GM19452 (cell line): ENCODE measurements at regions not wholly inside any gene's neighbourhood (a gene's known extent, or its start where the extent isn't known, plus 50 kb on each side); places are given as distances from the start of the nearest gene placed in this dataset.

ENCODE experiments used
- ATAC-seq: cut with Tn5 transposase; IDR thresholded peaks from one replicate; pipeline ENCODE4 v1.9.1; 2021; ENCODE audit not compliant: unreplicated experiment

DNA sequence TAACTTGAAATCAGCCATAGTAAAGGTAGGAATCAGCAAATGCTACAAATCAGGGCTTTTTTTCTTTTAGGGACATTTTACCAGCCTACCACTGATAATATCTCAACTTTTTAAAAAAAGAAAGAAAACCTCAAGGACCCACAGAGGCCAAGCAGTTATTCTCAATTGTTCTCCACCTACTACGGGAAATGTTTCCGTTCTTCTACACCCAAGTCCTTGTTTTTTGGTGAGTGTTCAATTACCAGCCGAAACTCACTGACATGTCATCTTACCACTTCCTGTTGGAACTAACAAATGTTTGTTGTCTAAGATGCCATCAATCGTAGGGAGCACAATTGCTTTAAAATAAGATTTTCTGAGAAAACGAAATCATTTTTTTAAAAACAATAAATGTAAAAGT, 50.2 kb upstream of the CDK1 start:
- no peak for ATAC-seq

DNA sequence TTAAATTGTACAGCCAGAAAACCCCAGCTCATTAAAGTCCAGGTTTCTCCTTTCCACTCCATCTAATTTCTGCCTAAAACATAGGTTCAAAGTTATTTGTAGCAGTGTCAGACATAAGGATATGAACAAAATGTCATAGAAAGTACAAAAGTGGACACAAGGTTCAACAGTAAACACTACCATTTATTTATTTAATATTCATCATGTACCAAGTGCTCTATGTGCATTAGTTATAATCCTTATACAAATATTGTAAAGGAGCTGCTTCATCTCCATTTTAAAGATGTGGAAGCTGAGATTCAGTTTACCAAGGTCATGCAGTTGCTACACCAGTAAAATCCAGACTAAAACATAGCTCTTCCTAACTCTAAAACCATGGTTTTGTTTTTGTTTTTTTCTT, 52.0 kb upstream of the CDK1 start:
- ATAC-seq: no peak

DNA sequence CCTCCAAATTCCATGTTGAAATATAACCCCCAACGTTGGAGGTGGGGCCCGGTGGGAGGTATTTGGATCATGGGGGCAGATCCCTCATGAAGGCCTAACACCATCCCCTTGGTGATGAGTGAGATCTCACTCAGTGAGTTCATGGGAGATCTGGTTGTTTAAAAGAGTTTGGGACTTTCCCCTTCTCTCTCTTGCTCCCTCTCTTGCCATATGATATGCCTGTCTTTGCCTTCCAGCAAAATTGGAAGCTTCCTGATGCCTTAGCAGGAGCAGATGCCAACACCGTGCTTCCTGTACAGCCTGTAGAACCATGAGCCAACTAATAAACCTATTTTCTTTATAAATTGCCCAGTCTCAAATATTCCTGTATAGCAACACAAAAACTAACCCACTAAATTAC, 55.7 kb upstream of the CDK1 start:
- no peak for ATAC-seq

DNA sequence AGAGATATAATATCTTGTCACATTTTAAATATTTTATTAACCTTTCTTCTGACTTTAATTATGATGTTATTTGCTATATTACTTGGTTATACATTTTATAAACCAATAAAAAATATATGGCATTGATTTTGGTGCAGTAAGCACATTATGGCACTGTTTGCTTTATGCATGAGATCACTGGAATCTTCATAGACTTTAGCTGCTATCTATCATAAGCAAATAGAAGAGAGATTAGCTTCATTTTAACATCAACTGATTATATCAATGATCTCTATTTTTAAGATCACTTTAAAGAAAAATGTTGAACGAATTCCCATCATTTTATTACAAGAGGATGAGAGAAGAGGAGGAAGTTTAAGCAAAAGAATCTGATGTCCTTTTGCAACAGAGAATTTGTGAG, 58.6 kb upstream of the CDK1 start:
- ATAC-seq: no peak

DNA sequence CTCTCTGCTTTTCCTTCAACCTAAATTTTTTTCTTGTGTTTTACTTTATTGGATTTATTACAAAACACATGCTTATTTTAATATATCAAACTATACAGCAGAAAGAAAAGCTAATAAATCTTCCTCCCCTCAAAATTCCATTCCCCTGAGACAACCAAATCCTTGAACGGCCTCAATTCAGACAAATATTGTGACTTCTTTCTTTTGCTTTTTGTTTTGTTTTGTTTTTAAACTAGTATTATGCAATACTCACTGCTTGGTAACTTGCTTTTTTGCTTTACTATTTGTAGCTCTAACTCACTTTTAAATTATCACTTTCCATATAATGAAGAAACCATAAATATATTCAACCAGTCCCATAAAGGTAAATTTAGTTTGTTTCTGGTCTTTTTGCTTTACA, 59.4 kb upstream of the CDK1 start:
- no peak for ATAC-seq

DNA sequence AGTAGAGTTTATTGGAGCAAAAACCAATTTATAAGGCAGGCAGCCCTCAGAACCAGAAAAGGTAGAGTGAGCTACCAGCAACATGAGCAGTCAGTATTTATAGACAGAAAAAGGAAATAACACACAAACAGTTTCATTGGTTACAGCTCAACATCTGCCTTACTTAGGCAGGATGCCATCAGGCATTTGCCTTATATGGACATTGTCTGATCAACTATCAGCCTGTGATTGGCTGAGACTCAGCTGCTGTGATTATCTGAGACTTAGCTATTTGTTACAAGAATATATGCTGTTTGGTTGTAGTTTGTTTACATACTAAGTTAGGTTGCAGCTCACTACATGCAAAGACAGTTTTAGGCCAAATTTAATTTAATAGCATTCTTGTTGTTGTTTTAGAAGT, 60.4 kb upstream of the CDK1 start:
- peak; percentile 81 for ATAC-seq

DNA sequence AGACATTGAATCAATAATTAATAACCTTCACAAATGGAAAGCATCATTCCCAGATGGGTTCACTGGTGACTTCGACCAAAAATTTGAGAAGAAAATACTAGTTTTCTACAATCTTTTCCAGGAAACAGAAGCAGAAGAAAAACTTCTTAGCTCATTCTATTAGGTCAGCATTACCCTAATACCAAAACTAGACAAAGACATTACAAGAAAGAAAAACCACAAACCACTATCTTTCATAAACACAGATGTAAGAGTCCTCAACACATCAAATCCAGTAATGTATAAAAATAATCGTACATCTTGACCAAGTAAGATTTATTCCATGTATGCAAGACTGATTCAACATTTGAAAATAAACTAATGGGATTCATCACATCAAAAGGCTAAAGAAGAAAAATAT, 64.0 kb upstream of the CDK1 start:
- peak; percentile 56 for ATAC-seq

DNA sequence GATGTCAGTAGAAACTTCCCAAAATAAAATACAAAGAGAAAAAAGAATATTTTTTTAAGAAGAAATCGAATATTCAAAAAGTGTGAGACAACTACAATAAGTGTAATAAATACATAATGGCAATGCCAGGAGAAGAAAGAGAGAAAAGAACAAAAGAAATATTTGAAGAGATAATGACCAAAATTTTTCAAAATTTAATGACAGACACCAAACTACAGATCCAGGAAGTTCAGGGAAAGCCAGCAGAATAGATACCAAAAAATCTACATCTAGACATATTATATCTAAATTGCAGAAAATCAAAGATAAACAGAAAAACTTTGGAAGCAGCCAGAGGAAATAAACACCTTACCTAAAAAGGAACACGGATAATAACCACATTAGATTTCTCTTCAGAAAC, 66.8 kb upstream of the CDK1 start:
- ATAC-seq: no peak

DNA sequence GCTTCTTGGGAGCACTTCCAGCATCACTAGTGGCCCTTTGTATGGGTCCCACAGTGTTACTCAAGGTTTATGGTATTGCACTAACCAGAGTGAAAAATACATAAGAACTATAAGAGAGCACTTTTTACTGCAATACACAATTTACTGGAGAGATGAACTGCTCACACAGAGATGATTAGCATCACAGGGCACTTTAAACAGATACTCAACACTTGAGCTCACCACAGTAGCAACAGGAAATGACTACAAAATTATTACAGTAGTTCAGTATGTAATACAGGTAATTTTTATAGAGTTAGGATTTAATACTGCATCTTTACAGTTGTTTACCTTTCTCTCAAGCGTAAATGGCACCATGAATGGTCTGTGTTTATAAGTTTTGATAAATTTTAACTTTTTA, 68.2 kb upstream of the CDK1 start:
- ATAC-seq: no peak

DNA sequence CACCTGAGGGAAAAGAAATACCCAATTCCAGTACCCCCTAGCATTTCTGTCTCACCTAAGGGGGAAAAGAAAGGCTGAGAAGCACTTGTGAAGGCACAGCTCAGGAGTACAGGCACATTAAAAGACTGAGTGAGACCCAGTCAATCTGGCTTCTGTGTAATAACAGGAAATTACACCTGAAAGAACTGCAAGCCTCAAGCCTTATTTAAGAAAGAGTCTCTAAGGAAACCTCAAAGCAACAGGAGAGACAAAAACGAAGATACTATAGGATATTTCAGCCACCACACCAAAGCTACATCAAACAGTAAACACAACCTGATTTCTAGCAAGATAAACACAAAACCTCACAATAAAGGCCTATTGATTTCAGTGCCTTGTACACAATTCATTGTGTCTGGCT, 69.6 kb upstream of the CDK1 start:
- ATAC-seq: no peak

DNA sequence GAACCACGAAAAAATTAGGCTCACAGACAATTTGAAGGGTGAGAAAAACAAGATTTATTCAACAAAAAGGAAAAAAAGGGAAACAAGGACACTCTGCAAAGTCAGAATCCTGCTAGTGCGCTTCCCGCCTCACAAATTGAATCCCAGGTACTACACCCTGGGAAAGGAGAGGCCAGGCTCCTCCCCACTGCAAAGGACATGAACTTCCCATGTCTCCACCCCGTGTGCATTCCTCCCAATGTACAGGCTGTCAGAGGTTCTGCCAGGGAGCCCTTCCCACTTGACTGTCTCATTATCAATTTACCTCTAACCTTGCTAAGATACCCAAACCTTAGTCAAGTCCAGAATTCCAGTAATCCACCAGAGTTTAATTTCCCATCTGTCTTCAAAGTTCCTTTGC, 70.4 kb upstream of the CDK1 start:
- no peak for ATAC-seq

DNA sequence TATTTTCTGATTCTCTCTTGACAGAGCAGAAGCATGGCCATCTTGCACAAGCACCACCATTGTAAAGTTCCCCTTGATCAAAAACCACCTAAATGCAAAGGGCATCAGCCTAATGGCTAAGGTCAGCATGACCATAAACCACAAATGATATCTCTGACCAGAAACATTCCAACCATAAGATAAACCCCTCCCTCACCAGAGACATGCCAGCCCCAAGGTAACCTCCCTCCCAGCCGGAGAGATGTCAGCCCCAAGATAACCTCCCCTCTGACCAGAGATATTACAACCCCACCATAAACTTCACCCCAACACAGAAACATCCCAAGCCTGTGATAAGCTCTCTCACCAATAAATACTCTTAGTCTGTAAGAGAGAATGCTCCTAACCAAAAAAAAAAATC, 72.1 kb upstream of the CDK1 start:
- ATAC-seq: no peak

DNA sequence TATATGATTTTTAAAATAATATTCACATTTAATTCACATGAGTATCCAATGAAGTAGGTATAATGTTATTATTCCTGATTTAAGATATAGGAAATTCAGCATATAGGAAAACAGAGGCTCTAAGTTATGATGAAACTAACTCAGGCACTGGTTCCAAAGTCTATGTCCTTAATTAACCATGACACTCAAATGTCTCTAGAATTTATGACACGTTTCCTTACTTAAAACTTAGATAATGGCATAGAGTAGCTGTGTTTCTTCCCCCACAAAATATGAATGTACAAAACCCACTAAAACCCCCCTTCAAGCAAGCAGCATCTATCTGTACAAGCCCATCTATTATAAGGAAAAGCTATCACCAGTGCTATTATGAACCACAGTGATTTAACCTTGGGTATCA, 72.9 kb upstream of the CDK1 start:
- no peak for ATAC-seq

DNA sequence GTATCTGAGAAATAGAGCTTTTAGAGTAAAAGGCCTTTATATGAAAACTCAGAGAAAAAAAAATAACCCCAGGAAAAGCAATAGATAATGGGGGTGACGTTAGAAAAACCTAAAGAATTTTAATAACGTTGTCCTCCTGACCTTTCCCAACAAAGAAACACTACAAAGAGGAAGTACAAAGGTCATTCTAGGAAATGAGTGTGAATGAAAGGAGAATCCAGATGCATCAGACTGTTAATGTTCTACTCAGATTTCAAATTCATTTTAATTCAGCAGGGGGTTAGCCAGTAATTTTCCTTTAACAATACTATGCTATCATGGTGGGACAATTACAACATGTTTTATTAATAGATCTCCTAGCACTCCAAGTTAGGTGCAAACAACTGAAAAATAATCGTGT, 73.8 kb upstream of the CDK1 start:
- ATAC-seq: no peak

DNA sequence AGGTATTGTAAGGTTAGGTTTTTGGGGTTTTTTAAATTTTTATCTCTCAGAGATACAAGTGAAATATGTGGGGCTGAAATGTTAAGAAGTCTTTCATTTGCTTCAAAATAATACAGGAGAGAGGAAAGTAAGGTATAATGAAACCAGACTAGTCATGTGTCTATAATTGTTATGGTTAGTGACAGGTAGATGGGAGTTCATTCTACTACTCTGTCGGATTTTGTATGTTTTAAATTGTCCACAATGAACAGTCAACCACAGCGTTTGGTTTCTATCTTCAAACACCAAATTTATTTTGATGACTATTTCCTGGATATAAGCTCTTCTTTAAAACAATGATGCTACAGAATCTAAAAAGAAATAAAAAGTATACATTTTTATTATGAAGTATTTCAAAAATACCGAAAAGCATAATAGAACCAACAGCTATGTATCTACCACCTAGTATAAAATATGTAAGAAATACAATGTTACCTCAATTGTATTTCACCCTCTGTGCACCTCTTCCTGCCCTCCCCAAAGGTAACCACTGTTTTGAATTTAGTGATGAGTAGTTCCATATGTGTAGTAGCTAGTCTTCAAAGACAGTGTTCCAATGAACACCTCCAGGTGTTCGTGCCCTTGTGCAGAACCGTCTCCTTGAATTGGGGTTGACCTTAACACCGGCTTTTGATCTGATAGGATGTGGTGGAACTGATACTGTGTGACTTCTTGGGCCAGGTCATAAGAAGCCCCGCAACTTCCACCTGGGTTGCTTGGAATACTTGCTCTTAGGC, 74.8 kb upstream of the CDK1 start:
- no peak for ATAC-seq

DNA sequence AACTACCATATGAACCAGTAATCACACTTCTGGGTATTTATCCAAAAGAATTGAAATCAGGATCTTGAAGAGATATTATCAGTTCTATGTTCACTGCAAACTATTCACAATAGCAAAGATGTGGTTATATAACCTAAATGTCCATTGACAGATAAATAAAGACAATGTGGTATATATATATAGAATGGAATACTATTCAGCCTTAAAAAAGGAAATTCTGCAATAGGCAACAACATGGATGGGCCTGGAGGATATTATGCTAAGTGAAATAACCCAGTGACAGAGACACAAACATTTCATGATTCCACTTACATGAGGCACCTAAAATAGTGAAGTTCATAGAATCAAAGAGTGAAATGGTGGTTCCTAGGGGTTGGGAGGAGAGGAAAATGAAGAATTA, 90.6 kb upstream of the CDK1 start:
- ATAC-seq: no peak

DNA sequence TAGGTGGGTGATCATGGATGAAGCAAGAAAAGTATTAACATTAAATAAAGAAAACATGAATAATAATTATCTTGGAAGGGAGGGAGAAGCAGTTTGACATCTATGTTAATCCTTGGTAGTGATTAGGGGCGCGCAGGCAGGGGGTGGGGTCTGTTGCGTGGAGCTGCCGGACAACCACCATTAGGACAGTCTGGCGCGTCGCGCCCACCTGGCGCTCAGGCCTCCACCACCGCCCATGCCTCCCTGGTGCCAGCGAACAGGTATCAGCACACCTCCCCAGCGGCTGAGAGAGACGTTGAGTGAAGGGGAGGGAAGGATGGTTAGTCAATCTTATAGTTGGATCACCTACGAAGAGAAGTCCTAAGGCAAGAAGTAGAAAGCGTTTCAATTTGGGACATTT, 94.2 kb upstream of the CDK1 start:
- ATAC-seq: no peak

DNA sequence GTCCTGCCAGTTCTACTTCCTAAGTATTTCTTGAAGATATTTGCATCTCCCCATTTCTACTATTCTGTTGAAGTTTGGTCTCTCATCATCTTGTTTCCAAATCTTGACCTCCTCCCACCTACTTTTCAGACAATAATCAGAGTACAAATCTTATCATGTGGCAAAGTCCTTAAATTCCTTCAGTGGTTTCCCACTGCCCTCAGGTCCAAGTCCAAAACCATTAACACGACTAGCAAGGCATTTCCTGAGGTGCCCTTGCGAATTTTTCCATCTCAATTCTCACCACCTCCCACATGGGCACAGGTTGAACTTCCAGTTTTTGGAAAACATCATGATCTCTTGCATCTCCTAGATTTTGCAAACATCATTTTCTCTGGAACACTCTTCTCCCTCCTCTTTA, 97.2 kb upstream of the CDK1 start:
- no peak for ATAC-seq

DNA sequence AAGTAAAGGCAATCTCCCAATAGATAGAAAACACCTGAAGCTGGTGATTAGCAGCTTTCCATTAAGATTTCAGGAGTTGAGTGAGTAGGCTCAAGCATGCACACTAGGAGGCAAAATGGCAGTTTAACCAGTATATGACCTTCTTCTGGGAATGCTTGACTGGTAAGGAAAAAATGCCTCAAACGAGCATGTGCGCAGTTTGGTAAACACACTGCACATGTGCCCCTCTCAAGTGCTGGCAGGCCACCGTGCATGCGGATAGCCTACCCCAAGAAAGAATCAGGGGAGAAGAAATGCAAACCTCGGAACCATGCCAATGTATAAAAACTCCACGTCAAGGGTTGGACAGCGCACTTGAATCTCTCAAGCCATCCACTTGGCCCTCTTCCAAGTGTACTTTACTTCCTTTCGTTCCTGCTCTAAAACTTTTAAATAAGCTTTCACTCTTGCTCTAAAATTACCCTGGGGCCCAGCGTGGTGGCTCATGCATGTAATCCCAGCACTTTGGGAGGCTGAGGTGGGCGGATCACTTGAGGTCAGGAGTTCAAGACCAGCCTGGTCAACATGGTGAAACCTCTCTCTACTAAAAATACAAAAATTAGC, 98.8 kb upstream of the CDK1 start:
- no peak for ATAC-seq

DNA sequence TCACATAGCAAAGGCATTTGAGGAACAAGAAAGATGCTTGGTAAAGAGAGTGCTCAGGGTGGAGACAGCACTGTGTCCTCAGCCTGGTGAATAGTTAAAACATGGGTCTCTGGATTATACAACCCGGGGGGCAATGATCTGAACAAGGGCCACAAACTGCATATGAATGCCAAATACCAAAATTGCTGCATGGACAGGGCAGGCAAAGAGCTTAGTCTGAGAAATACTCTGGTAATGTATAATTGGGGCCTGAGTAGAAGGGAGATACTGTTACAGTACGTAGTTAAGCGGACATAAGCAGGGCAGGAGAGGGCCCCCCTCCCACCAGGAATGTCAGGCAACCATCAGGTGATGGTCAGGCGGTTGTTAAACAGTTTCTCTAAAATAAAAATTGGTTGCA, 99.3 kb upstream of the CDK1 start:
- ATAC-seq: no peak

DNA sequence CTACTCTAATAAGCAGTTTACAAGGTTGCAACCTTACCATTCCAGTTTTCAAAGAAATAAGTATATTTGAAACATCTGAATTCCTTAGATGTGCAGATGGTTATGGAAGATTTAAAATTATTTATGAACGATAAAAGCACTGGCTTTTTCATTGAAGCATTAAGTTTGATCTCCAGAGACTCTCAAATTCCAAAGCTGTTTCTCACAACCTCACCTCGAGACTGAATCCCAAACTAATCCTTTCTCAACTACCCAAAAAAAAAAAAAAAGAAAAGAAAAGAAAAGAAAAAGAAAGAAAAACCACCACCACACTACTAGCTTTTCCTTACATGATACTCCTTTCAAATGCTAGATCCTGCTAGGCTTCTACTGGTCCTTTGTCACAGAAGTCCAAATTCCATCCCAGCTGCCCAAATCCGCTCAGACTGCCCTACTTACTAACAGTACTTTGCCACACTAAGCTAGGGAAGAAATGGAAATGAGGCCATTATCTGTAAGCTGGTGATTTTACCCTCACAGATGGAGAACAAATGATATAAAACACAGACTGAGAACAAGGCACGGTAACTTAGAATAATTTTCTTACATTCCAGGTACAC, 100.6 kb upstream of the CDK1 start:
- ATAC-seq: no peak

DNA sequence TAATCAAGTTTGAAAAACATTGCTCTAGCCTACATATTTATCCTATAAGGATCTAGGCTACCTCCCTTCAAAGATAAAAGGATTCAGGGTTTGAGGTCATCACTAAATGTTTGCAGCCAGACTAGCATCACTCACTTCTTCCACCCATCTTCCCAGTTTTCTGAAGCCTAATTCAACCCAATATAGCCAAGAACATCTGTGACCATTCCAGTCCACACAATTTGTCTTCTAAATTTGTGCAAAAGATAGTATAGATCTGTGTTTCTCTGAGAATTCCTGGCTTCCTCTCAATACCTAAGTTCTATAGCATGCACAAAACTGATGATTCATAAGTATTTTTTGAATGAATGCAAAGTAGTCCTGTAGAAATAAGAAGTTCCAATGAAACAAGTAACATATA, 103.0 kb upstream of the CDK1 start:
- no peak for ATAC-seq

DNA sequence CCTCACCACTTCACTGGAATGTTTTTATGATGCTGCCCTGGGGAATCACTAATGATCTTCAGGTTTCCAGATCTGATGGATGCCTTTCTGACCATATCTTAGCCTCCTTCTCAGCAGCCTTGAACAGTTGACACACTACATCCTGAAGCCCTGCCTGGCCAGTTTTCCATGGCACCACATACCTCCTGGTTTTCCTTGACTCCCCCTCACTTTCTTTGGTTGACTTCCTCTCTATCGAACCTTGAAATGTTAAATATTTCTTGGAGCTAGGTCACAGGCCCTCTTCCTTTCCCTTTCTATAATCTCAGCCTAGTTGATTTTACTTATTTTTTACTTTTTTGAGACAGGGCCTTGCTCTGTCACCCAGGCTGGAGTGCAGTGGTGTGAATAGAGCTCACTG, 108.8 kb upstream of the CDK1 start:
- ATAC-seq: no peak
